Caco-2 (cell line): ENCODE measurements at regions not wholly inside any gene's neighbourhood (a gene's known extent, or its start where the extent isn't known, plus 50 kb on each side); places are given as distances from the start of the nearest gene placed in this dataset.

Experiments
- BruUV-seq: library from RNA; stranded (reverse); fragments of 400-500 nt; replicated peaks from 2 replicates; lab custom pipeline; 2021; lab: Mats Ljungman, UMichigan
- CTCF ChIA-PET: fragments of 300-600 bp; sonication (Branson Sonifier 250); formaldehyde crosslinking; loops from one replicate; lab custom pipeline; 2022; ENCODE audit warnings: antibody characterized with exemption; lab: Charles Lee
- POLR2A ChIA-PET: fragments of 300-600 bp; sonication (Branson Sonifier 250); formaldehyde crosslinking; loops from one replicate; lab custom pipeline; 2022; ENCODE audit warnings: antibody characterized with exemption; lab: Charles Lee
- DNase-seq, 2 experiments: peaks; one replicate each; pipeline versions ENCODE4 v3.0.0 to v3.0.0-alpha.2; 2020 to 2022
- H3K27me3 ChIP-seq: replicated peaks from 2 replicates; pipeline ENCODE4 v1.6.0; 2011; ENCODE audit warnings: low read length; ENCODE audit not compliant: control insufficient read depth, insufficient read depth
- H3K36me3 ChIP-seq: 2 replicates; pipeline ENCODE4 v1.5.1; 2011; ENCODE audit warnings: low read length; ENCODE audit not compliant: control insufficient read depth, insufficient read depth
- H3K4me1 ChIP-seq: fragments of 250-450 bp; sonication (Bioruptor Pico); 2 replicates; pipeline ENCODE4 v1.5.1; 2020; ENCODE audit warnings: mild to moderate bottlenecking
- H3K4me3 ChIP-seq: 2 replicates; pipeline ENCODE4 v1.5.1; 2011; ENCODE audit warnings: low read depth, mild to moderate bottlenecking, control low read depth, low read length
- H3K9me3 ChIP-seq: fragments of 250-450 bp; sonication (Bioruptor Pico); 2 replicates; pipeline ENCODE4 v1.5.1; 2020; ENCODE audit warnings: mild to moderate bottlenecking, moderate library complexity
- H3K27ac Mint-ChIP-seq: one replicate; pipeline ENCODE4 v1.8.0; 2022; ENCODE audit warnings: mixed read lengths; ENCODE audit not compliant: unreplicated experiment
- H3K27me3 Mint-ChIP-seq: one replicate; pipeline ENCODE4 v1.8.0; 2022; ENCODE audit warnings: mixed read lengths; ENCODE audit not compliant: insufficient read depth, unreplicated experiment
- H3K36me3 Mint-ChIP-seq: one replicate; pipeline ENCODE4 v1.8.0; 2022; ENCODE audit warnings: mild to moderate bottlenecking, mixed read lengths; ENCODE audit not compliant: insufficient read depth, unreplicated experiment
- H3K4me1 Mint-ChIP-seq: one replicate; pipeline ENCODE4 v1.8.0; 2022; ENCODE audit warnings: low read depth, mixed read lengths; ENCODE audit not compliant: unreplicated experiment
- H3K4me3 Mint-ChIP-seq: one replicate; pipeline ENCODE4 v1.8.0; 2022; ENCODE audit warnings: mild to moderate bottlenecking, moderate library complexity, mixed read lengths; ENCODE audit not compliant: unreplicated experiment
- H3K9me3 Mint-ChIP-seq: one replicate; pipeline ENCODE4 v1.8.0; 2022; ENCODE audit warnings: mixed read lengths; ENCODE audit not compliant: unreplicated experiment
- intact Hi-C: fragments of 100-400 bp; cut with micrococcal nuclease; formaldehyde crosslinking; loops from one replicate; pipeline ENCODE4 v1.10.0; 2022; ENCODE audit not compliant: unreplicated experiment
- TF ChIP-seq, protein P1 (sequence below), 2 experiments: fragments of 200-600 bp in 1 of 2; IDR thresholded peaks; 1 replicate in 1 of 2; 2 replicates in 1 of 2; pipeline versions ENCODE4 v1.5.1 to v1.8.0; 2011 to 2022; ENCODE audit warnings: antibody characterized with exemption in 1 of 2, control low read depth in 1 of 2, inconsistent platforms in 1 of 2, low read depth in 1 of 2, low read length in 1 of 2, mild to moderate bottlenecking in 1 of 2, moderate library complexity in 1 of 2; ENCODE audit not compliant: insufficient read depth in 1 of 2, severe bottlenecking in 1 of 2, unreplicated experiment in 1 of 2

DNA sequence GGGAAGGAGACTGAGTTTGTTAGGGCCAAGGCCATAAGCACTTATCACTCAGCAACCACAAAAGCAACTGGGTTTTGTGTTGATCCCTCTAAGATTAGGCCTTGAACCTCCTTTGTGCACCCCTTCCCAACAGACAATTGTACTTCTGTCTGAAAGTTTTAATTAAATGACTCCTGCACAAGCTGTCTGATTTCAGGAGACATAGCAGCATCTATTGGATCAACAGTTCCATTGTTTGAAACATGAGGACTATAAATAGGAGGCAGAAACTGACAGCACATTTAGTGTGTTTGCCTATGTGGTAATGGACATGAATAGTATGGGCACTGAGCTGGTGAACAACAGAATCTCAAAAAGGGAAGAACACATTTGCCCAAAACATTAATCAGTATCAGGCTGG is 167.3 kb upstream of the KCNJ6 start:
- Mint-ChIP-seq H3K27ac (no peak overlapping the region), H3K27me3 (peaks cover 10% of the 10 kb centered on the region), H3K36me3 (no peaks in the 10 kb centered on the region), H3K4me3 (no peak overlapping the region), H3K9me3 (no peaks in the 10 kb centered on the region), H3K4me1 (no peaks in the 10 kb centered on the region)
- BruUV-seq = no TSS peak
- ChIA-PET POLR2A (no interaction called here), CTCF (no interaction called here)
- Histone ChIP-seq H3K27me3 (no peaks in the 10 kb centered on the region), H3K4me3 (no peak overlapping the region), H3K36me3 (no peaks in the 10 kb centered on the region), H3K9me3 (no peaks in the 10 kb centered on the region), H3K4me1 (no peaks in the 10 kb centered on the region)
- no peak for DNase-seq
- TF ChIP-seq, protein P1, sequence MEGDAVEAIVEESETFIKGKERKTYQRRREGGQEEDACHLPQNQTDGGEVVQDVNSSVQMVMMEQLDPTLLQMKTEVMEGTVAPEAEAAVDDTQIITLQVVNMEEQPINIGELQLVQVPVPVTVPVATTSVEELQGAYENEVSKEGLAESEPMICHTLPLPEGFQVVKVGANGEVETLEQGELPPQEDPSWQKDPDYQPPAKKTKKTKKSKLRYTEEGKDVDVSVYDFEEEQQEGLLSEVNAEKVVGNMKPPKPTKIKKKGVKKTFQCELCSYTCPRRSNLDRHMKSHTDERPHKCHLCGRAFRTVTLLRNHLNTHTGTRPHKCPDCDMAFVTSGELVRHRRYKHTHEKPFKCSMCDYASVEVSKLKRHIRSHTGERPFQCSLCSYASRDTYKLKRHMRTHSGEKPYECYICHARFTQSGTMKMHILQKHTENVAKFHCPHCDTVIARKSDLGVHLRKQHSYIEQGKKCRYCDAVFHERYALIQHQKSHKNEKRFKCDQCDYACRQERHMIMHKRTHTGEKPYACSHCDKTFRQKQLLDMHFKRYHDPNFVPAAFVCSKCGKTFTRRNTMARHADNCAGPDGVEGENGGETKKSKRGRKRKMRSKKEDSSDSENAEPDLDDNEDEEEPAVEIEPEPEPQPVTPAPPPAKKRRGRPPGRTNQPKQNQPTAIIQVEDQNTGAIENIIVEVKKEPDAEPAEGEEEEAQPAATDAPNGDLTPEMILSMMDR (IDR thresholded peaks at IDR 0.05; ENCODE audit: insufficient read depth in 1 of 2, low read depth in 1 of 2, low read length in 1 of 2, severe bottlenecking in 1 of 2, unreplicated experiment in 1 of 2) = no peak
- intact Hi-C loops = no loop called here

- no peaks in the 10 kb centered on the region for H3K9me3 Mint-ChIP-seq
- CTCF ChIA-PET = no interaction called here
- Histone ChIP-seq H3K36me3 (no peaks in the 10 kb centered on the region), H3K9me3 (no peaks in the 10 kb centered on the region), H3K27me3 (no peaks in the 10 kb centered on the region), H3K4me3 (no peak overlapping the region), H3K4me1 (no peaks in the 10 kb centered on the region)
- BruUV-seq = no TSS peak
- intact Hi-C loops = no loop called here
- TF ChIP-seq, protein P1 (IDR thresholded peaks at IDR 0.05; ENCODE audit: insufficient read depth in 1 of 2, low read depth in 1 of 2, low read length in 1 of 2, severe bottlenecking in 1 of 2, unreplicated experiment in 1 of 2) = no peak
- peaks cover 7% of the 10 kb centered on the region for H3K27me3 Mint-ChIP-seq
- H3K4me1 Mint-ChIP-seq = no peaks in the 10 kb centered on the region
- POLR2A ChIA-PET = no interaction called here
- H3K4me3 Mint-ChIP-seq = no peak overlapping the region
- no peaks in the 10 kb centered on the region for H3K36me3 Mint-ChIP-seq
- DNase-seq = no peak
- no peak overlapping the region for H3K27ac Mint-ChIP-seq
These were observed 170.2 kb upstream of the KCNJ15 start for GRCh38 chr21:38086580-38086979.

DNA sequence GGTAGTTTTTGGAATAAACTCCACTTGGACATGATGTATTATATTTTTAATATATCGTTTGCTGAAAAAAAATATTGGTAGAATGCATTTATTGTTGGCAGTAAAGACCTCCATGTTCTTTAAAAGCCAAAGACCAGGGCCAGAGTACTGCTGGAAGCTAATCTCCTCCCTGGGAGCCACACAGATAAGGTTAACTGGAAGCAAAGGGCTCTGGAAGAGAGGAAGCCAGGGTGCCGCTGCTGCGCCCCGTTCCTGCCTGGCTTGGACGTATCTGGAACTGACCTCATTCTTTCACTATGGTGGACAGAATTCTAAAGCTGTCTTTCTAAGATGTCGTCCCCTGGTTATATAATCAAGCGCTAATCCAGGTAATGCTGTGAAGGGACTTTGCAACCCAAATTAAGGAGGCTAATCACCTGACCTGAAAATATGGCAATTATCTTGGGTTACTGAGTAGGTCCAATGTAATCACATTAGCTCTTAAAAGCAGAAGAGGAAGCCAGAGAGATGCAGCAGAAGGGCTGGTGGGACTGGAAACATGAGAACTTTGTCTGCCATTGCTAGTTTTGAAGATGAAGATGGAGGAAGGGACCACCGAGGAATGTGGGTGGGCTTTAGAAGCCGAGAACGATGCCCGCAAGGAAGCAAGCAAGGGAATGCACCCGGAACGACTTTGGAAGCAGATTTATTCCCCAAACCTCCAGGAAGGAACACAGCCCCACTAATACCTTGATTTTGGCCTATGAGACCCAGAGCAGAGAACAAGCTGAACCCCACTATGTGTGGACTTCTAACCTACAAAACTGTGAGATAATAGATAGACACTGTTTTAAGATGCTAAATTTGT is 167.7 kb upstream of the KCNJ15 start:
- Mint-ChIP-seq H3K36me3 (no peaks in the 10 kb centered on the region), H3K27me3 (peaks cover 10% of the 10 kb centered on the region), H3K4me3 (no peak overlapping the region), H3K27ac (no peak overlapping the region), H3K9me3 (no peaks in the 10 kb centered on the region), H3K4me1 (no peaks in the 10 kb centered on the region)
- Histone ChIP-seq H3K4me1 (no peaks in the 10 kb centered on the region), H3K27me3 (no peaks in the 10 kb centered on the region), H3K4me3 (no peak overlapping the region), H3K36me3 (no peaks in the 10 kb centered on the region), H3K9me3 (no peaks in the 10 kb centered on the region)
- TF ChIP-seq, protein P1 (IDR thresholded peaks at IDR 0.05; ENCODE audit: insufficient read depth in 1 of 2, low read depth in 1 of 2, low read length in 1 of 2, severe bottlenecking in 1 of 2, unreplicated experiment in 1 of 2) = no peak
- intact Hi-C loops = no loop called here
- DNase-seq = no peak
- CTCF ChIA-PET = no interaction called here
- BruUV-seq = no TSS peak
- POLR2A ChIA-PET = no interaction called here
